H1 (cell line): ENCODE measurements at regions not wholly inside any gene's neighbourhood (a gene's known extent, or its start where the extent isn't known, plus 50 kb on each side); places are given as distances from the start of the nearest gene placed in this dataset.

Source experiments
- BCL11A ChIP-seq, 2 experiments: IDR thresholded peaks; one replicate each; pipeline ENCODE4 v1.6.1; 2011; ENCODE audit warnings: low read depth in 2 of 2, low read length in 2 of 2, mild to moderate bottlenecking in 2 of 2
- EP300 ChIP-seq, 2 experiments: IDR thresholded peaks; 1 replicate in 1 of 2; 2 replicates in 1 of 2; pipeline ENCODE4 v1.6.1; 2011 to 2012; ENCODE audit warnings: low read depth in 2 of 2, low read length in 2 of 2, mild to moderate bottlenecking in 2 of 2, borderline replicate concordance in 1 of 2, inconsistent platforms in 1 of 2, moderate library complexity in 1 of 2
- EZH2 ChIP-seq: fragments of 200-600 bp; sonication (generic); IDR thresholded peaks from 2 replicates; pipeline ENCODE4 v1.7.1; 2012; ENCODE audit warnings: low read depth, mild to moderate bottlenecking, moderate library complexity, low read length, inconsistent platforms; ENCODE audit not compliant: severe bottlenecking
- POU5F1 ChIP-seq: IDR thresholded peaks from 2 replicates; pipeline ENCODE4 v1.6.1; 2011; ENCODE audit warnings: low read depth, mild to moderate bottlenecking, low read length, moderate library complexity
- RAD21 ChIP-seq, 2 experiments: IDR thresholded peaks in 1 of 2; conservative IDR thresholded peaks in 1 of 2; 2 replicates each; pipeline ENCODE4 v1.6.1; 2011; ENCODE audit warnings: low read depth in 2 of 2, low read length in 2 of 2, improper control_type of control experiment in 1 of 2, inconsistent platforms in 1 of 2, mild to moderate bottlenecking in 1 of 2, moderate library complexity in 1 of 2
- SP1 ChIP-seq: IDR thresholded peaks from 2 replicates; pipeline ENCODE4 v1.6.1; 2011; ENCODE audit warnings: low read depth, low read length
- TF ChIP-seq, protein P1 (sequence below), 3 experiments: IDR thresholded peaks; 1 replicate in 2 of 3; 2 replicates in 1 of 3; pipeline versions ENCODE4 v1.5.1 to v1.6.1; 2011; ENCODE audit warnings: low read length in 3 of 3, mild to moderate bottlenecking in 3 of 3, inconsistent platforms in 2 of 3, low read depth in 1 of 3, moderate library complexity in 1 of 3; ENCODE audit not compliant: insufficient read depth in 1 of 3; ENCODE audit errors: control extremely low read depth in 1 of 3
- TF ChIP-seq, protein P2 (sequence below): IDR thresholded peaks from 2 replicates; pipeline ENCODE4 v1.6.1; 2011; ENCODE audit warnings: low read length, improper control_type of control experiment

DNA sequence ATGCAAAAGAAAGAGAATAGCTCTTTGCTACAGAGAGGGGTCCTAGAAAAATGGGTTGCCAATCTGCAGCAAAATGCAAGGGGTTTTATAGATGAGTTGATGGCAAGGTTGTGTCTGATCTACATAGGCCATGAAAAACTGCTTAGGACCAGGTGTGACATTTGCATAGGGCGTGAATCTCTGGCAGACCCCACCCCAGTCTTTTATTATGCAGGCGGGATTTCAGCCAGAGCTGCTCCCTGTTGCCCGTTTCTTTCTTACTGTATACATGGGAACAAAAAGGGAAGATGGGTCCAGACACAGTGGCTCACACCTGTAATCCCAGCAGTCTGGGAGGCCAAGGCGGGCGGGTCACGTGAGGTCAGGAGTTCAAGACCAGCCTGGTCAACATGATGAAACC, 286.4 kb upstream of the LRRTM4 start:
- TF ChIP-seq, protein P1, sequence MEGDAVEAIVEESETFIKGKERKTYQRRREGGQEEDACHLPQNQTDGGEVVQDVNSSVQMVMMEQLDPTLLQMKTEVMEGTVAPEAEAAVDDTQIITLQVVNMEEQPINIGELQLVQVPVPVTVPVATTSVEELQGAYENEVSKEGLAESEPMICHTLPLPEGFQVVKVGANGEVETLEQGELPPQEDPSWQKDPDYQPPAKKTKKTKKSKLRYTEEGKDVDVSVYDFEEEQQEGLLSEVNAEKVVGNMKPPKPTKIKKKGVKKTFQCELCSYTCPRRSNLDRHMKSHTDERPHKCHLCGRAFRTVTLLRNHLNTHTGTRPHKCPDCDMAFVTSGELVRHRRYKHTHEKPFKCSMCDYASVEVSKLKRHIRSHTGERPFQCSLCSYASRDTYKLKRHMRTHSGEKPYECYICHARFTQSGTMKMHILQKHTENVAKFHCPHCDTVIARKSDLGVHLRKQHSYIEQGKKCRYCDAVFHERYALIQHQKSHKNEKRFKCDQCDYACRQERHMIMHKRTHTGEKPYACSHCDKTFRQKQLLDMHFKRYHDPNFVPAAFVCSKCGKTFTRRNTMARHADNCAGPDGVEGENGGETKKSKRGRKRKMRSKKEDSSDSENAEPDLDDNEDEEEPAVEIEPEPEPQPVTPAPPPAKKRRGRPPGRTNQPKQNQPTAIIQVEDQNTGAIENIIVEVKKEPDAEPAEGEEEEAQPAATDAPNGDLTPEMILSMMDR (IDR thresholded peaks at IDR 0.05; ENCODE audit: control extremely low read depth in 1 of 3, insufficient read depth in 1 of 3, low read depth in 1 of 3, low read length in 3 of 3): no peak
- TF ChIP-seq EP300 (IDR thresholded peaks at IDR 0.05; ENCODE audit: borderline replicate concordance in 1 of 2, low read depth in 2 of 2, low read length in 2 of 2) (no peak), SP1 (no peak), RAD21 (IDR thresholded peaks at IDR 0.05 in 1 of 2, conservative IDR thresholded peaks at IDR 0.05 in 1 of 2; ENCODE audit: low read depth in 2 of 2, low read length in 2 of 2) (no peak), EZH2 (no peak), POU5F1 (no peak), BCL11A (IDR thresholded peaks at IDR 0.05; ENCODE audit: low read depth in 2 of 2, low read length in 2 of 2) (no peak)
- TF ChIP-seq, protein P2, sequence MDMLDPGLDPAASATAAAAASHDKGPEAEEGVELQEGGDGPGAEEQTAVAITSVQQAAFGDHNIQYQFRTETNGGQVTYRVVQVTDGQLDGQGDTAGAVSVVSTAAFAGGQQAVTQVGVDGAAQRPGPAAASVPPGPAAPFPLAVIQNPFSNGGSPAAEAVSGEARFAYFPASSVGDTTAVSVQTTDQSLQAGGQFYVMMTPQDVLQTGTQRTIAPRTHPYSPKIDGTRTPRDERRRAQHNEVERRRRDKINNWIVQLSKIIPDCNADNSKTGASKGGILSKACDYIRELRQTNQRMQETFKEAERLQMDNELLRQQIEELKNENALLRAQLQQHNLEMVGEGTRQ: no peak
